ENCODE measurements at regions not wholly inside any gene's neighbourhood (a gene's known extent, or its start where the extent isn't known, plus 50 kb on each side); places are given as distances from the start of the nearest gene placed in this dataset.

- Histone ChIP-seq H3K9me3 (ENCODE audit: control insufficient read depth, low read length) (no peaks in the 10 kb centered on the region), H3K9ac (ENCODE audit: extremely low read depth, low read length, poor library complexity, severe bottlenecking) (no peak overlapping the region), H3K4me3 (ENCODE audit: low read length) (no peak overlapping the region), H3K27me3 (ENCODE audit: control insufficient read depth, insufficient read depth, low read length, poor library complexity, severe bottlenecking) (no peaks in the 10 kb centered on the region), H3K27ac (ENCODE audit: low read depth, low read length) (no peak overlapping the region), H3K4me1 (ENCODE audit: control insufficient read depth, insufficient read depth, low read length) (no peaks in the 10 kb centered on the region), H3K36me3 (ENCODE audit: control insufficient read depth, insufficient read depth, low read length) (no peaks in the 10 kb centered on the region)
- no peak for DNase-seq
- H3K27ac Mint-ChIP-seq: no peak overlapping the region
- H3K4me1 Mint-ChIP-seq: peaks cover 4% of the 10 kb centered on the region
- H3K9me3 Mint-ChIP-seq: no peaks in the 10 kb centered on the region
- H3K36me3 Mint-ChIP-seq (ENCODE audit: low read depth): no peaks in the 10 kb centered on the region
- no peak for TF ChIP-seq CTCF (conservative IDR thresholded peaks at IDR 0.05)
- H3K4me3 Mint-ChIP-seq: no peak overlapping the region
- H3K27me3 Mint-ChIP-seq (ENCODE audit: insufficient read depth): no peaks in the 10 kb centered on the region
Observed at GRCh38 chr6:98576791-98577190, 257.6 kb upstream of the POU3F2 start.

GRCh38 chr6:98578016-98578415, 256.4 kb upstream of the POU3F2 start:
- Histone ChIP-seq H3K4me3 (ENCODE audit: low read length) (no peak overlapping the region), H3K27ac (ENCODE audit: low read depth, low read length) (no peak overlapping the region), H3K36me3 (ENCODE audit: control insufficient read depth, insufficient read depth, low read length) (no peaks in the 10 kb centered on the region), H3K4me1 (ENCODE audit: control insufficient read depth, insufficient read depth, low read length) (no peaks in the 10 kb centered on the region), H3K9me3 (ENCODE audit: control insufficient read depth, low read length) (no peaks in the 10 kb centered on the region), H3K9ac (ENCODE audit: extremely low read depth, low read length, poor library complexity, severe bottlenecking) (no peak overlapping the region), H3K27me3 (ENCODE audit: control insufficient read depth, insufficient read depth, low read length, poor library complexity, severe bottlenecking) (no peaks in the 10 kb centered on the region)
- Mint-ChIP-seq H3K4me3 (no peak overlapping the region), H3K9me3 (no peaks in the 10 kb centered on the region), H3K4me1 (peaks cover 4% of the 10 kb centered on the region), H3K27me3 (ENCODE audit: insufficient read depth) (no peaks in the 10 kb centered on the region), H3K36me3 (ENCODE audit: low read depth) (no peaks in the 10 kb centered on the region), H3K27ac (no peak overlapping the region)
- no peak for TF ChIP-seq CTCF (conservative IDR thresholded peaks at IDR 0.05)
- no peak for DNase-seq
- WGBS, 2 experiments (ENCODE audit: insufficient coverage in 1 of 2, insufficient read length in 1 of 2): 90% methylated on average over 1 of the region's 1 CpG; no CpG with 5 or more reads in 1 of the 2 experiments

- H3K4me3 Mint-ChIP-seq: no peak overlapping the region
- 96 to 100% methylated on average over 1 of the region's 1 CpG for WGBS, 2 experiments (ENCODE audit: insufficient coverage in 1 of 2, insufficient read length in 1 of 2)
- H3K27me3 Mint-ChIP-seq (ENCODE audit: insufficient read depth): no peaks in the 10 kb centered on the region
- no peaks in the 10 kb centered on the region for H3K9me3 Mint-ChIP-seq
- Histone ChIP-seq H3K4me3 (ENCODE audit: low read length) (no peak overlapping the region), H3K27ac (ENCODE audit: low read depth, low read length) (no peak overlapping the region), H3K9me3 (ENCODE audit: control insufficient read depth, low read length) (no peaks in the 10 kb centered on the region), H3K36me3 (ENCODE audit: control insufficient read depth, insufficient read depth, low read length) (no peaks in the 10 kb centered on the region), H3K9ac (ENCODE audit: extremely low read depth, low read length, poor library complexity, severe bottlenecking) (no peak overlapping the region), H3K4me1 (ENCODE audit: control insufficient read depth, insufficient read depth, low read length) (no peaks in the 10 kb centered on the region), H3K27me3 (ENCODE audit: control insufficient read depth, insufficient read depth, low read length, poor library complexity, severe bottlenecking) (no peaks in the 10 kb centered on the region)
- TF ChIP-seq CTCF (conservative IDR thresholded peaks at IDR 0.05): no peak
- no peak overlapping the region for H3K27ac Mint-ChIP-seq
- H3K4me1 Mint-ChIP-seq: peaks cover 4% of the 10 kb centered on the region
- H3K36me3 Mint-ChIP-seq (ENCODE audit: low read depth): no peaks in the 10 kb centered on the region
- no peak for DNase-seq
Observed at GRCh38 chr6:98579079-98579478, 255.3 kb upstream of the POU3F2 start.
